Uterus (tissue), 3 donors: ENCODE measurements at regions not wholly inside any gene's neighbourhood (a gene's known extent, or its start where the extent isn't known, plus 50 kb on each side); places are given as distances from the start of the nearest gene placed in this dataset.

Experiments
- DNase-seq, 2 donors: peaks; one replicate each; pipeline ENCODE4 v3.0.0-alpha.2; 2019 to 2020
- H3K27ac ChIP-seq, 2 donors: fragments of 200-600 bp; sonication (generic); 1 replicate in 1 of 2; 2 replicates in 1 of 2; pipeline ENCODE4 v1.5.1; 2016 to 2018
- H3K27me3 ChIP-seq, 2 donors: fragments of 200-600 bp; sonication (generic); one replicate each; pipeline ENCODE4 v1.5.1; 2018 to 2019; ENCODE audit warnings: control low read depth in 1 of 2
- H3K36me3 ChIP-seq, 2 donors: fragments of 200-600 bp; sonication (generic); one replicate each; pipeline ENCODE4 v1.5.1; 2019; ENCODE audit warnings: control low read depth in 1 of 2
- H3K4me1 ChIP-seq, 2 donors: fragments of 200-600 bp; sonication (generic); one replicate each; pipeline ENCODE4 v1.5.1; 2018 to 2019; ENCODE audit warnings: control low read depth in 1 of 2
- H3K4me3 ChIP-seq, 2 donors: fragments of 200-600 bp; sonication (generic); 1 replicate in 1 of 2; 2 replicates in 1 of 2; pipeline ENCODE4 v1.5.1; 2018 to 2019; ENCODE audit warnings: mild to moderate bottlenecking in 1 of 2
- H3K9me3 ChIP-seq, 2 donors: fragments of 200-600 bp; sonication (generic); one replicate each; pipeline ENCODE4 v1.5.1; 2019; ENCODE audit warnings: control low read depth in 1 of 2
- POLR2A ChIP-seq, 2 donors: fragments of 450-650 bp; IDR thresholded peaks; one replicate each; pipeline ENCODE4 v1.6.1; 2016; ENCODE audit warnings: antibody characterized with exemption in 2 of 2, mild to moderate bottlenecking in 1 of 2, moderate library complexity in 1 of 2
- intact Hi-C: fragments of 100-400 bp; cut with DNase I; formaldehyde crosslinking; loops from one replicate; pipeline ENCODE4 v1.15.1; 2023; ENCODE audit warnings: low total_unique reads
- TF ChIP-seq, protein P1 (sequence below), 4 experiments: fragments of 200-600 bp in 2 of 4; fragments of 450-650 bp in 2 of 4; sonication (generic) in 2 of 4; IDR thresholded peaks; one replicate each; pipeline ENCODE4 v1.5.1; 2016 to 2019; ENCODE audit warnings: antibody characterized with exemption in 4 of 4, mild to moderate bottlenecking in 2 of 4, moderate library complexity in 1 of 4
- donor health status: DM: yes; HTN: yes; CAD: no.

DNA sequence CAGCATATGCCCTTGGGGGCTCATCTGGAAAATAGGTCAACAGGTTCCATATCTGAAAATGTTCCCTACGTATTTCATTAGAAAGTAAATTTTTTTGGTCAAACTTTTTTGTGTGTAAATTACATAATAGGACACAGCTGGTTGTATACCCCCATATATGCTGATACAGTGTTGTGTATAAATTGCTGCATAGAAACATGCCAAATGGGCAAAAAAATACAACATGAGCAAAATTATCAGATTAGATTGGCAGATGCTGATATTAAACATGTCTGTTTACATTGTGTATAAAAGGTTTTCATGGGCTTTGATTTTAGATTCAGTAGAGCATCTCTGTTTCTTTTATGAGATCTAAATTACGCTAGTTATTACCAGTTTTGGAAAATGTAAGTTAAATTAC is 2223.0 kb downstream of the MAT2B start:
- no peaks in the 10 kb centered on the region for H3K27me3 ChIP-seq
- no peak for TF ChIP-seq POLR2A (IDR thresholded peaks at IDR 0.05)
- TF ChIP-seq, protein P1, sequence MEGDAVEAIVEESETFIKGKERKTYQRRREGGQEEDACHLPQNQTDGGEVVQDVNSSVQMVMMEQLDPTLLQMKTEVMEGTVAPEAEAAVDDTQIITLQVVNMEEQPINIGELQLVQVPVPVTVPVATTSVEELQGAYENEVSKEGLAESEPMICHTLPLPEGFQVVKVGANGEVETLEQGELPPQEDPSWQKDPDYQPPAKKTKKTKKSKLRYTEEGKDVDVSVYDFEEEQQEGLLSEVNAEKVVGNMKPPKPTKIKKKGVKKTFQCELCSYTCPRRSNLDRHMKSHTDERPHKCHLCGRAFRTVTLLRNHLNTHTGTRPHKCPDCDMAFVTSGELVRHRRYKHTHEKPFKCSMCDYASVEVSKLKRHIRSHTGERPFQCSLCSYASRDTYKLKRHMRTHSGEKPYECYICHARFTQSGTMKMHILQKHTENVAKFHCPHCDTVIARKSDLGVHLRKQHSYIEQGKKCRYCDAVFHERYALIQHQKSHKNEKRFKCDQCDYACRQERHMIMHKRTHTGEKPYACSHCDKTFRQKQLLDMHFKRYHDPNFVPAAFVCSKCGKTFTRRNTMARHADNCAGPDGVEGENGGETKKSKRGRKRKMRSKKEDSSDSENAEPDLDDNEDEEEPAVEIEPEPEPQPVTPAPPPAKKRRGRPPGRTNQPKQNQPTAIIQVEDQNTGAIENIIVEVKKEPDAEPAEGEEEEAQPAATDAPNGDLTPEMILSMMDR (IDR thresholded peaks at IDR 0.05) = no peak
- H3K27ac ChIP-seq = no peak overlapping the region
- intact Hi-C loops = no loop called here
- no peaks in the 10 kb centered on the region for H3K4me1 ChIP-seq
- H3K9me3 ChIP-seq = no peaks in the 10 kb centered on the region
- no peaks in the 10 kb centered on the region for H3K36me3 ChIP-seq
- H3K4me3 ChIP-seq = no peak overlapping the region
- DNase-seq = no peak

DNA sequence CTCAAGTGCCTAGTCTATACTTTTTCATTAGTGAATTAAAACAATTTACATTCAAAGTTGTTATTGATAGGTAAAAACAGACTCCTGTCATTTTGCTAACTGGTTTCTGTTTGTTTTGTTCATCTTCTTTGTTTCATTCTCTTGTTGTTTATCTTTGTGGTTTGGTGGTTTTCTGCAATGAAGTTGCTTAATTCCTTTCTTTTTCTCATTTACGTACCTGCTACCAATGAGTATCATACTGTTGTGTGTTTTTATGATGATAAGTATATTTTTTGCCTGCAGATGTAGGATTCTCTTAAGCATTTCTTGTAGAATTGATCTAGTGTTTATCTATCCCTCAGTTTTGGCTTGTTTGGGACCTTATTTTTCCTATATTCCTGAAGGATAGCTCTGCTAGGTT is 2230.0 kb downstream of the MAT2B start:
- Histone ChIP-seq H3K4me3 (no peak overlapping the region), H3K9me3 (no peaks in the 10 kb centered on the region), H3K36me3 (no peaks in the 10 kb centered on the region), H3K27ac (no peak overlapping the region), H3K27me3 (no peaks in the 10 kb centered on the region), H3K4me1 (no peaks in the 10 kb centered on the region)
- intact Hi-C loops = no loop called here
- TF ChIP-seq, protein P1 (IDR thresholded peaks at IDR 0.05) = no peak
- TF ChIP-seq POLR2A (IDR thresholded peaks at IDR 0.05) = no peak
- no peak for DNase-seq

DNA sequence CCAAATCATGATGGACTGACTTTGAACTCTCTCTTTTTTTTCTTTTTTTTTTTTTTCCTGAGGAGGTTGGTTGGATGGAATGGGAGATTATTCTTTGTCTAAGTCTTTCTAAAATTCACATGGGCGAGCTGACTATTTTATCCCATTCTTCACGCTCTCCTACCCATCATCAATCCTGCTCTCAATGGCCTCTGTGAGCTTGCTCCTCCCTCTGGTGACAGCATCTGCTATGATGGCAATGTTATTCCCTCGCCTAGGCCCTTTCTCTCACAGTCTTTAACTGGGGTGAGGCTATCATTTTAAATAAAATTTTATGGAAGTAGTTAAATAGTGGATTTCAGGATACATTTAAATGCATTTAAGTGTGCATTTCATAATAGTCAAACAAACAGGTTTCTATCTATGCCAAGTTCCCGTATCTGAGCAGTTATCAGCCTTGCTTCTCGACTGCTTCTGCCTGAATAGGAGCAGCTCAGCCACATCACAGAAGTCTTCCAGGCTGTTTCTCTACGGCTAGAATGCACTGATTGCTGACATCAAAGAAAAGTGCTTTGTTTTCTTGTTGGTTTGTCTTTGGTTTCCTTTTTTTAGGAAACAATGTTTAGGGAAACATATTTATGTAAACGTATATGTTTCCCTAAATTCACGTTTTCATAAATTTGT is 2233.8 kb downstream of the MAT2B start:
- TF ChIP-seq POLR2A (IDR thresholded peaks at IDR 0.05) = no peak
- TF ChIP-seq, protein P1 (IDR thresholded peaks at IDR 0.05) = no peak
- no peaks in the 10 kb centered on the region for H3K4me1 ChIP-seq
- H3K4me3 ChIP-seq = no peak overlapping the region
- H3K27ac ChIP-seq = no peak overlapping the region
- H3K9me3 ChIP-seq = no peaks in the 10 kb centered on the region
- no peak for DNase-seq
- no peaks in the 10 kb centered on the region for H3K27me3 ChIP-seq
- intact Hi-C loops = no loop called here
- H3K36me3 ChIP-seq = no peaks in the 10 kb centered on the region

DNA sequence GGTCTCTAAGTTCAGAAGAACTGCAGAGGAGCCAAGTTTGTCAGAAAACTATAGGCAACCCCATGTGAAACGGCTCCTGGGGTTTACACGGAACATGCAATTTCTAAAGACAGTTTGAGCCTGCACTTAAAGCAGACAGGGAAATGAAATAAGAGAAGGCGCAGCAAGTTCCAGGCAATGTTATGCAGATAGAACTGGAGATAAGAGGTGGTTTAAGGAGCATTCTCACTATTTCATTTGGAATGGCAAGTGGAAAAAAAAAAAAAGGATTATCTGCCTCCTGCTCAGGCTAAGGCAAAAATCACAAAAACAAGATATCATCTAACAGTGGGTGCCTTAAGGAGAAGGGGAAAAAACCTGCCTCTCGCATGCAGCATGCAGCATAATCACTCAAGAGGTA is 2252.4 kb downstream of the MAT2B start:
- Histone ChIP-seq H3K27ac (no peak overlapping the region), H3K36me3 (no peaks in the 10 kb centered on the region), H3K4me3 (no peak overlapping the region), H3K27me3 (no peaks in the 10 kb centered on the region), H3K9me3 (no peaks in the 10 kb centered on the region), H3K4me1 (no peaks in the 10 kb centered on the region)
- intact Hi-C loops = no loop called here
- TF ChIP-seq, protein P1 (IDR thresholded peaks at IDR 0.05) = no peak
- no peak for TF ChIP-seq POLR2A (IDR thresholded peaks at IDR 0.05)
- DNase-seq = no peak

DNA sequence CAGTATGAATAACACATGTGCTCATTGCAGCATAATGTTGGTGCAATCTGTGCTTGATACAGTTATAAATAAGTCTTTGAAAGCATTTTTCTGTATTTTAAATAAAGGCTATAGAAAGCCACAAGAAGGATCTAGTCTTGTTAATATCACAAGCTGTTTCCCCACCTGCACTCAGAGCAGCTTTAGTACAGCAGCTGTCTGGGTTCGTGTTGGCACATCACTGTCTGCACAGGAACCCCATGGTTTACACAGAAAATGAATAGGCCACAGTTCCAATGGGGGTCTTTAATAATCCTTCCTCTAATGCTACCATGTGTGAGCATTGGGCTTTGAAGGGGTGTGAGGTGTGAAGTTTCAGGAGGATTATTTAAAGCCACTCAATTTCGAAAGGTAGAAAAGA is 2269.7 kb downstream of the MAT2B start:
- Histone ChIP-seq H3K36me3 (no peaks in the 10 kb centered on the region), H3K27me3 (no peaks in the 10 kb centered on the region), H3K9me3 (no peaks in the 10 kb centered on the region), H3K4me3 (no peak overlapping the region), H3K27ac (no peak overlapping the region), H3K4me1 (no peaks in the 10 kb centered on the region)
- no peak for DNase-seq
- intact Hi-C loops = no loop called here
- no peak for TF ChIP-seq POLR2A (IDR thresholded peaks at IDR 0.05)
- TF ChIP-seq, protein P1 (IDR thresholded peaks at IDR 0.05) = no peak
